H9 (cell line): ENCODE measurements at regions not wholly inside any gene's neighbourhood (a gene's known extent, or its start where the extent isn't known, plus 50 kb on each side); places are given as distances from the start of the nearest gene placed in this dataset.

Experiments
- DNase-seq: peaks from one replicate; pipeline ENCODE4 v3.0.0-alpha.2; 2017
- H2AFZ ChIP-seq: one replicate; pipeline ENCODE4 v1.6.1; 2013; ENCODE audit warnings: mild to moderate bottlenecking, low read length, control low read depth, moderate library complexity
- H2AK5ac ChIP-seq: 2 replicates; pipeline ENCODE4 v1.6.1; 2013; ENCODE audit warnings: low read length, control low read depth, mixed read lengths; ENCODE audit not compliant: insufficient read length
- H2BK120ac ChIP-seq: one replicate; pipeline ENCODE4 v1.6.1; 2013; ENCODE audit warnings: low read depth, mild to moderate bottlenecking, low read length, control low read depth, inconsistent platforms; ENCODE audit not compliant: poor library complexity, severe bottlenecking
- H2BK12ac ChIP-seq: 2 replicates; pipeline ENCODE4 v1.6.1; 2013; ENCODE audit warnings: low read length, control low read depth, mixed read lengths, low read depth; ENCODE audit not compliant: insufficient read length
- H2BK15ac ChIP-seq: 2 replicates; pipeline ENCODE4 v1.6.1; 2013; ENCODE audit warnings: low read depth, low read length, control low read depth
- H2BK20ac ChIP-seq: one replicate; pipeline ENCODE4 v1.6.1; 2013; ENCODE audit warnings: low read depth, mild to moderate bottlenecking, low read length, control low read depth, inconsistent platforms; ENCODE audit not compliant: poor library complexity, severe bottlenecking
- H2BK5ac ChIP-seq: 2 replicates; pipeline ENCODE4 v1.6.1; 2013; ENCODE audit warnings: low read length, control low read depth, mixed read lengths; ENCODE audit not compliant: insufficient read length
- H3K14ac ChIP-seq: 2 replicates; pipeline ENCODE4 v1.6.1; 2013; ENCODE audit warnings: low read length, control low read depth; ENCODE audit not compliant: insufficient read depth
- H3K18ac ChIP-seq: 2 replicates; pipeline ENCODE4 v1.6.1; 2013; ENCODE audit warnings: low read depth, mild to moderate bottlenecking, mixed read lengths, low read length, control low read depth; ENCODE audit not compliant: insufficient read length
- H3K23ac ChIP-seq: 2 replicates; pipeline ENCODE4 v1.6.1; 2013; ENCODE audit warnings: low read length, control low read depth, mixed read lengths, low read depth; ENCODE audit not compliant: insufficient read length
- H3K23me2 ChIP-seq: 2 replicates; pipeline ENCODE4 v1.6.1; 2013; ENCODE audit warnings: low read depth, mild to moderate bottlenecking, mixed read lengths, low read length, control low read depth; ENCODE audit not compliant: insufficient read length, poor library complexity, severe bottlenecking
- H3K27ac ChIP-seq: 2 replicates; pipeline ENCODE4 v1.5.1; 2013; ENCODE audit warnings: low read length, control low read depth, mixed read lengths, low read depth; ENCODE audit not compliant: insufficient read length
- H3K27me3 ChIP-seq: 2 replicates; pipeline ENCODE4 v1.6.1; 2013; ENCODE audit warnings: low read length, control low read depth, inconsistent platforms; ENCODE audit not compliant: insufficient read depth
- H3K4ac ChIP-seq: 2 replicates; pipeline ENCODE4 v1.6.1; 2013; ENCODE audit warnings: low read depth, mild to moderate bottlenecking, control low read depth, inconsistent platforms, low read length, moderate library complexity
- H3K4me1 ChIP-seq: 2 replicates; pipeline ENCODE4 v1.6.1; 2013; ENCODE audit warnings: low read length, control low read depth, inconsistent platforms; ENCODE audit not compliant: insufficient read depth
- H3K4me2 ChIP-seq: 2 replicates; pipeline ENCODE4 v1.6.1; 2013; ENCODE audit warnings: low read length, control low read depth, mixed read lengths; ENCODE audit not compliant: insufficient read length, insufficient read depth
- H3K56ac ChIP-seq: 2 replicates; pipeline ENCODE4 v1.6.1; 2013; ENCODE audit warnings: low read depth, mild to moderate bottlenecking, mixed read lengths, low read length, control low read depth; ENCODE audit not compliant: insufficient read length
- H3K79me1 ChIP-seq: 2 replicates; pipeline ENCODE4 v1.6.1; 2013; ENCODE audit warnings: low read depth, mild to moderate bottlenecking, moderate library complexity, low read length, control low read depth, inconsistent platforms; ENCODE audit not compliant: insufficient read depth, poor library complexity, severe bottlenecking
- H3K79me2 ChIP-seq: 2 replicates; pipeline ENCODE4 v1.6.1; 2013; ENCODE audit warnings: low read length, control low read depth, inconsistent platforms; ENCODE audit not compliant: insufficient read depth
- H3K9ac ChIP-seq: 2 replicates; pipeline ENCODE4 v1.6.1; 2013; ENCODE audit warnings: low read length, control low read depth, mixed read lengths; ENCODE audit not compliant: insufficient read length; ENCODE audit errors: extremely low read depth
- H3K9me3 ChIP-seq: one replicate; pipeline ENCODE4 v1.6.1; 2013; ENCODE audit warnings: low read depth, low read length, inconsistent platforms; ENCODE audit not compliant: control insufficient read depth
- H3T11ph ChIP-seq: one replicate; pipeline ENCODE4 v1.6.1; 2013; ENCODE audit warnings: mild to moderate bottlenecking, low read length, control low read depth, inconsistent platforms
- H4K20me1 ChIP-seq: one replicate; pipeline ENCODE4 v1.6.1; 2013; ENCODE audit not compliant: control insufficient read depth, insufficient read length, insufficient read depth
- H4K5ac ChIP-seq: 2 replicates; pipeline ENCODE4 v1.6.1; 2013; ENCODE audit warnings: low read depth, mild to moderate bottlenecking, mixed read lengths, low read length, control low read depth; ENCODE audit not compliant: insufficient read length
- H4K8ac ChIP-seq: replicated peaks from 2 replicates; pipeline ENCODE4 v1.6.1; 2013; ENCODE audit warnings: low read length, control low read depth, mixed read lengths, low read depth; ENCODE audit not compliant: insufficient read length
- H4K91ac ChIP-seq: 2 replicates; pipeline ENCODE4 v1.6.1; 2013; ENCODE audit warnings: low read depth, mild to moderate bottlenecking, moderate library complexity, mixed read lengths, low read length, control low read depth; ENCODE audit not compliant: insufficient read length
- H3K27ac Mint-ChIP-seq, 3 experiments: 2 replicates in 2 of 3; 3 replicates in 1 of 3; pipeline ENCODE4 v1.8.0; 2020 to 2021; ENCODE audit warnings: mixed read lengths in 3 of 3, mild to moderate bottlenecking in 1 of 3, moderate library complexity in 1 of 3
- H3K27me3 Mint-ChIP-seq: 2 replicates; pipeline ENCODE4 v1.8.0; 2021; ENCODE audit warnings: low read depth, mild to moderate bottlenecking, moderate library complexity, mixed read lengths
- H3K36me3 Mint-ChIP-seq, 3 experiments: 2 replicates in 2 of 3; 3 replicates in 1 of 3; pipeline ENCODE4 v1.8.0; 2020 to 2021; ENCODE audit warnings: low read depth in 3 of 3, mixed read lengths in 3 of 3; ENCODE audit not compliant: insufficient read depth in 1 of 3
- H3K4me1 Mint-ChIP-seq, 2 experiments: 2 replicates each; pipeline ENCODE4 v1.8.0; 2020; ENCODE audit warnings: mixed read lengths in 2 of 2
- H3K4me3 Mint-ChIP-seq, 2 experiments: 2 replicates in 1 of 2; 3 replicates in 1 of 2; pipeline ENCODE4 v1.8.0; 2020 to 2021; ENCODE audit warnings: mild to moderate bottlenecking in 2 of 2, mixed read lengths in 2 of 2, moderate library complexity in 1 of 2
- H3K9me3 Mint-ChIP-seq, 2 experiments: 2 replicates in 1 of 2; 3 replicates in 1 of 2; pipeline ENCODE4 v1.8.0; 2020; ENCODE audit warnings: mild to moderate bottlenecking in 2 of 2, mixed read lengths in 2 of 2, moderate library complexity in 1 of 2
- WGBS: extraction: QIAGEN DNeasy Blood & Tissue Kit; methylation state at CpG from one replicate; pipeline ENCODE4 v1.1.7; 2013; ENCODE audit warnings: missing lambda C conversion rate, low lambda C conversion rate, mixed read lengths; ENCODE audit not compliant: insufficient read length; ENCODE audit errors: extremely low coverage; 5-methylcytosine and 5-hydroxymethylcytosine counted together
- TF ChIP-seq, protein P1 (sequence below): fragments of 200-600 bp; sonication (generic); conservative IDR thresholded peaks from 3 replicates; pipeline ENCODE4 v1.8.0; 2021; ENCODE audit warnings: antibody characterized with exemption, mild to moderate bottlenecking

DNA sequence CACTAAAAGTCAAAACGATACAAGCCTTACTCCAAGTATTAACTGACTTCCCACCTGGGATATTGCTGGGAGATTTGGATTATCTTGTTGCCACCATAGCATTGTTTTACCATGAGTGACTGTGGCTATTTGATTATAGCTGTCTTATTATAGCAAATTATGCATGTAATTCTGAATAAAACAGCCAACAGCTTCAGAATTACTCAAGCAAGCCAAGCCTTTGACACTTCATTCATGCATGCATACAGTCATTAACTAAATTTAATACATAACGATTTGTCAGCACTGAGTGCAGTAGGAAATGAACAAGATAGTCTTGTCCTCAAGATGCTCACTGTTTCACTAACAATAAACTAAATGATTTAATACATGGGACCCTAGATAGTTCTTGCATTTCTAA, 133.0 kb upstream of the FRMD6 start:
- H3K4me1 Mint-ChIP-seq = peaks cover 19 to 26% of the 10 kb centered on the region in 2 experiments
- no peak overlapping the region for H3K4me3 Mint-ChIP-seq
- WGBS = no CpG with 5 or more reads among the region's 2 CpGs

More for the DNA sequence above, 133.0 kb upstream of the FRMD6 start:
- Histone ChIP-seq H3K27me3 (no peaks in the 10 kb centered on the region), H3K9ac (no peak overlapping the region), H3K4me2 (no peak overlapping the region), H3K23ac (no peak overlapping the region), H3K79me1 (no peaks in the 10 kb centered on the region), H3K9me3 (no peaks in the 10 kb centered on the region), H2AK5ac (no peak overlapping the region), H3T11ph (no peak overlapping the region), H3K23me2 (no peaks in the 10 kb centered on the region), H3K27ac (no peak overlapping the region), H2BK12ac (no peak overlapping the region), H3K18ac (no peak overlapping the region), H4K91ac (no peak overlapping the region), H2AFZ (no peak overlapping the region), H3K4me1 (0 out of 2 replicates have a peak, but pooled peaks cover 3% of the 10 kb centered on the region), H3K56ac (no peak overlapping the region), H3K79me2 (no peaks in the 10 kb centered on the region), H4K20me1 (no peaks in the 10 kb centered on the region), H4K5ac (no peak overlapping the region), H2BK20ac (no peak overlapping the region), H2BK5ac (no peak overlapping the region), H3K4ac (no peak overlapping the region), H3K14ac (no peak overlapping the region), H2BK120ac (no peak overlapping the region), H2BK15ac (no peak overlapping the region), H4K8ac (no peak overlapping the region)
- no peak for DNase-seq
- TF ChIP-seq, protein P1, sequence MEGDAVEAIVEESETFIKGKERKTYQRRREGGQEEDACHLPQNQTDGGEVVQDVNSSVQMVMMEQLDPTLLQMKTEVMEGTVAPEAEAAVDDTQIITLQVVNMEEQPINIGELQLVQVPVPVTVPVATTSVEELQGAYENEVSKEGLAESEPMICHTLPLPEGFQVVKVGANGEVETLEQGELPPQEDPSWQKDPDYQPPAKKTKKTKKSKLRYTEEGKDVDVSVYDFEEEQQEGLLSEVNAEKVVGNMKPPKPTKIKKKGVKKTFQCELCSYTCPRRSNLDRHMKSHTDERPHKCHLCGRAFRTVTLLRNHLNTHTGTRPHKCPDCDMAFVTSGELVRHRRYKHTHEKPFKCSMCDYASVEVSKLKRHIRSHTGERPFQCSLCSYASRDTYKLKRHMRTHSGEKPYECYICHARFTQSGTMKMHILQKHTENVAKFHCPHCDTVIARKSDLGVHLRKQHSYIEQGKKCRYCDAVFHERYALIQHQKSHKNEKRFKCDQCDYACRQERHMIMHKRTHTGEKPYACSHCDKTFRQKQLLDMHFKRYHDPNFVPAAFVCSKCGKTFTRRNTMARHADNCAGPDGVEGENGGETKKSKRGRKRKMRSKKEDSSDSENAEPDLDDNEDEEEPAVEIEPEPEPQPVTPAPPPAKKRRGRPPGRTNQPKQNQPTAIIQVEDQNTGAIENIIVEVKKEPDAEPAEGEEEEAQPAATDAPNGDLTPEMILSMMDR = no peak
- no peaks in the 10 kb centered on the region for H3K9me3 Mint-ChIP-seq
- no peaks in the 10 kb centered on the region for H3K36me3 Mint-ChIP-seq
- no peak overlapping the region for H3K27ac Mint-ChIP-seq
- H3K27me3 Mint-ChIP-seq = no peaks in the 10 kb centered on the region
